ENCODE measurements at regions not wholly inside any gene's neighbourhood (a gene's known extent, or its start where the extent isn't known, plus 50 kb on each side); places are given as distances from the start of the nearest gene placed in this dataset.
A peak's percentile ranks its signal among the peaks of the same experiment; 100 is the strongest.

- no peak for DNase-seq (ENCODE audit: low read depth in 2 of 2)
These were observed 585.8 kb downstream of the QKI start for GRCh38 chr6:164000276-164000675.

GRCh38 chr6:163999475-164000125 lies 585.1 kb downstream of the QKI start:
- DNase-seq (ENCODE audit: low read depth in 2 of 2), result no peak

GRCh38 chr6:163998496-163998895 lies 584.0 kb downstream of the QKI start:
- peak; percentile 28 to 34 for DNase-seq (ENCODE audit: low read depth in 2 of 2)

- no peak for DNase-seq (ENCODE audit: low read depth in 2 of 2)
These were observed 582.0 kb downstream of the QKI start for GRCh38 chr6:163996491-163996890.

- no peak for DNase-seq (ENCODE audit: low read depth in 2 of 2)
These were observed 580.0 kb downstream of the QKI start for GRCh38 chr6:163994566-163994965.

GRCh38 chr6:163992701-163993100 lies 578.2 kb downstream of the QKI start:
- no peak for DNase-seq (ENCODE audit: low read depth in 2 of 2)

GRCh38 chr6:163992056-163992455 lies 577.5 kb downstream of the QKI start:
- no peak for DNase-seq (ENCODE audit: low read depth in 2 of 2)

GRCh38 chr6:163991321-163991720 lies 576.8 kb downstream of the QKI start:
- DNase-seq (ENCODE audit: low read depth in 2 of 2), result no peak

- no peak for DNase-seq (ENCODE audit: low read depth in 2 of 2)
These were observed 571.8 kb downstream of the QKI start for GRCh38 chr6:163986313-163986712.

GRCh38 chr6:163985710-163986109 lies 571.2 kb downstream of the QKI start:
- DNase-seq (ENCODE audit: low read depth in 2 of 2), result no peak

GRCh38 chr6:163985040-163985439 lies 570.5 kb downstream of the QKI start:
- no peak for DNase-seq (ENCODE audit: low read depth in 2 of 2)

- no peak for DNase-seq (ENCODE audit: low read depth in 2 of 2)
These were observed 569.8 kb downstream of the QKI start for GRCh38 chr6:163984124-163984936.

- no peak for DNase-seq (ENCODE audit: low read depth in 2 of 2)
These were observed 569.2 kb downstream of the QKI start for GRCh38 chr6:163983679-163984078.

GRCh38 chr6:163974322-163974721 lies 559.8 kb downstream of the QKI start:
- no peak for DNase-seq (ENCODE audit: low read depth in 2 of 2)

GRCh38 chr6:163971841-163972838 lies 557.6 kb downstream of the QKI start:
- no peak for DNase-seq (ENCODE audit: low read depth in 2 of 2)

GRCh38 chr6:163970846-163971564 lies 556.5 kb downstream of the QKI start:
- no peak for DNase-seq (ENCODE audit: low read depth in 2 of 2)

GRCh38 chr6:163965426-163966348 lies 551.2 kb downstream of the QKI start:
- DNase-seq (ENCODE audit: low read depth in 2 of 2), result peak; percentile 90 to 93

GRCh38 chr6:163964789-163965188 lies 550.3 kb downstream of the QKI start:
- DNase-seq (ENCODE audit: low read depth in 2 of 2), result peak in 1 of 2 donors; percentile 8

GRCh38 chr6:163963205-163964120 lies 548.9 kb downstream of the QKI start:
- DNase-seq (ENCODE audit: low read depth in 2 of 2), result no peak
